ENCODE measurements at regions not wholly inside any gene's neighbourhood (a gene's known extent, or its start where the extent isn't known, plus 50 kb on each side); places are given as distances from the start of the nearest gene placed in this dataset.

- TF ChIP-seq, protein P1, sequence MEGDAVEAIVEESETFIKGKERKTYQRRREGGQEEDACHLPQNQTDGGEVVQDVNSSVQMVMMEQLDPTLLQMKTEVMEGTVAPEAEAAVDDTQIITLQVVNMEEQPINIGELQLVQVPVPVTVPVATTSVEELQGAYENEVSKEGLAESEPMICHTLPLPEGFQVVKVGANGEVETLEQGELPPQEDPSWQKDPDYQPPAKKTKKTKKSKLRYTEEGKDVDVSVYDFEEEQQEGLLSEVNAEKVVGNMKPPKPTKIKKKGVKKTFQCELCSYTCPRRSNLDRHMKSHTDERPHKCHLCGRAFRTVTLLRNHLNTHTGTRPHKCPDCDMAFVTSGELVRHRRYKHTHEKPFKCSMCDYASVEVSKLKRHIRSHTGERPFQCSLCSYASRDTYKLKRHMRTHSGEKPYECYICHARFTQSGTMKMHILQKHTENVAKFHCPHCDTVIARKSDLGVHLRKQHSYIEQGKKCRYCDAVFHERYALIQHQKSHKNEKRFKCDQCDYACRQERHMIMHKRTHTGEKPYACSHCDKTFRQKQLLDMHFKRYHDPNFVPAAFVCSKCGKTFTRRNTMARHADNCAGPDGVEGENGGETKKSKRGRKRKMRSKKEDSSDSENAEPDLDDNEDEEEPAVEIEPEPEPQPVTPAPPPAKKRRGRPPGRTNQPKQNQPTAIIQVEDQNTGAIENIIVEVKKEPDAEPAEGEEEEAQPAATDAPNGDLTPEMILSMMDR (IDR thresholded peaks at IDR 0.05; ENCODE audit: insufficient read depth, low read length, poor library complexity, severe bottlenecking), result no peak
- no peak for TF ChIP-seq EZH2phosphoT487 (conservative IDR thresholded peaks at IDR 0.05; ENCODE audit: low read length)
Observed at GRCh38 chr1:60572378-60572777, 498.8 kb upstream of the C1orf87 start.

Data from SU-DHL-6 (cell line).